GM23248 (cell line): ENCODE measurements at regions not wholly inside any gene's neighbourhood (a gene's known extent, or its start where the extent isn't known, plus 50 kb on each side); places are given as distances from the start of the nearest gene placed in this dataset.
A peak's percentile ranks its signal among the peaks of the same experiment; 100 is the strongest.

Source experiments
- DNase-seq: peaks from one replicate; pipeline ENCODE4 v3.0.0-alpha.2; 2015
- H2AFZ ChIP-seq: fragments of 200-600 bp; sonication (generic); 2 replicates; pipeline ENCODE4 v1.6.1; 2016; ENCODE audit warnings: antibody characterized with exemption
- H3F3A ChIP-seq: fragments of 200-600 bp; sonication (generic); 2 replicates; pipeline ENCODE4 v1.6.1; 2016; ENCODE audit warnings: mild to moderate bottlenecking, antibody characterized with exemption, mixed run types; ENCODE audit not compliant: insufficient read depth
- H3K27ac ChIP-seq: fragments of 200-600 bp; sonication (generic); 2 replicates; pipeline ENCODE4 v1.5.1; 2016; ENCODE audit warnings: mild to moderate bottlenecking
- H3K27me3 ChIP-seq: fragments of 200-600 bp; sonication (generic); replicated peaks from 2 replicates; pipeline ENCODE4 v1.6.1; 2016; ENCODE audit warnings: mild to moderate bottlenecking; ENCODE audit not compliant: insufficient read depth
- H3K36me3 ChIP-seq: fragments of 200-600 bp; sonication (generic); 2 replicates; pipeline ENCODE4 v1.6.1; 2016; ENCODE audit warnings: low read depth, mild to moderate bottlenecking
- H3K4me1 ChIP-seq: fragments of 200-600 bp; sonication (generic); 2 replicates; pipeline ENCODE4 v1.6.1; 2016; ENCODE audit warnings: mild to moderate bottlenecking; ENCODE audit not compliant: insufficient read depth
- H3K4me2 ChIP-seq: fragments of 200-600 bp; sonication (generic); one replicate; pipeline ENCODE4 v1.6.1; 2016; ENCODE audit warnings: mild to moderate bottlenecking; ENCODE audit not compliant: unreplicated experiment
- H3K4me3 ChIP-seq: fragments of 200-600 bp; sonication (generic); 2 replicates; pipeline ENCODE4 v1.5.1; 2016; ENCODE audit warnings: mild to moderate bottlenecking
- H3K79me2 ChIP-seq: fragments of 200-600 bp; sonication (generic); 2 replicates; pipeline ENCODE4 v1.6.1; 2016; ENCODE audit warnings: mild to moderate bottlenecking; ENCODE audit not compliant: insufficient read depth
- H3K9ac ChIP-seq: fragments of 200-600 bp; sonication (generic); 2 replicates; pipeline ENCODE4 v1.6.1; 2016; ENCODE audit warnings: mild to moderate bottlenecking
- H3K9me2 ChIP-seq: fragments of 200-600 bp; sonication (generic); 2 replicates; pipeline ENCODE4 v1.6.1; 2016; ENCODE audit warnings: mixed run types, mild to moderate bottlenecking, moderate library complexity; ENCODE audit not compliant: insufficient read depth
- H3K9me3 ChIP-seq: fragments of 200-600 bp; sonication (generic); one replicate; pipeline ENCODE4 v1.6.1; 2017; ENCODE audit warnings: low read depth
- H4K20me1 ChIP-seq: fragments of 200-600 bp; sonication (generic); 2 replicates; pipeline ENCODE4 v1.6.0; 2016; ENCODE audit not compliant: insufficient read depth
- EZH2 ChIP-seq: fragments of 200-600 bp; sonication (generic); IDR thresholded peaks from 2 replicates; pipeline ENCODE4 v1.6.1; 2018; ENCODE audit warnings: antibody characterized with exemption, mild to moderate bottlenecking; ENCODE audit not compliant: insufficient read depth, poor library complexity, severe bottlenecking
- EZH2phosphoT487 ChIP-seq: fragments of 200-600 bp; sonication (generic); IDR thresholded peaks from 2 replicates; pipeline ENCODE4 v1.6.1; 2018; ENCODE audit warnings: antibody characterized with exemption, moderate library complexity, mild to moderate bottlenecking, low read depth; ENCODE audit not compliant: insufficient read depth
- WGBS, 2 experiments: methylation state at CpG; one replicate each; pipeline ENCODE4 v1.1.6; 2015 to 2017; ENCODE audit warnings: low lambda C conversion rate in 2 of 2, low coverage in 1 of 2; ENCODE audit errors: missing lambda C conversion rate in 2 of 2; 5-methylcytosine and 5-hydroxymethylcytosine counted together
- in situ Hi-C: fragments of 300-500 bp; cut with MboI; formaldehyde crosslinking; loops from 2 replicates; pipeline ENCODE4 v1.15.0; 2020

GRCh38 chr3:167958141-167958540 lies 137.6 kb downstream of the GOLIM4 start:
- H3K36me3 ChIP-seq: no peaks in the 10 kb centered on the region
- no peaks in the 10 kb centered on the region for H3F3A ChIP-seq
- no peaks in the 10 kb centered on the region for H3K9me2 ChIP-seq
- H3K9ac ChIP-seq: no peak overlapping the region
- H3K4me2 ChIP-seq: no peak overlapping the region
- TF ChIP-seq EZH2phosphoT487: no peak
- TF ChIP-seq EZH2: no peak
- 0 to 3% methylated on average over 1 of the region's 1 CpG for WGBS, 2 experiments
- DNase-seq: no peak
- no peaks in the 10 kb centered on the region; the same call in 1 of the 2 replicates for H3K27me3 ChIP-seq
- no peak overlapping the region for H2AFZ ChIP-seq
- H3K27ac ChIP-seq: no peak overlapping the region
- no peaks in the 10 kb centered on the region for H3K4me1 ChIP-seq
- in situ Hi-C loops: no loop called here
- no peaks in the 10 kb centered on the region for H3K9me3 ChIP-seq
- H3K4me3 ChIP-seq: no peak overlapping the region
- no peaks in the 10 kb centered on the region for H3K79me2 ChIP-seq
- H4K20me1 ChIP-seq: no peaks in the 10 kb centered on the region

GRCh38 chr3:167952969-167953368 lies 142.8 kb downstream of the GOLIM4 start:
- Histone ChIP-seq H3F3A (no peaks in the 10 kb centered on the region), H3K9me2 (no peaks in the 10 kb centered on the region), H3K4me2 (no peak overlapping the region), H4K20me1 (no peaks in the 10 kb centered on the region), H3K9ac (no peak overlapping the region), H3K4me3 (no peak overlapping the region), H3K27me3 (peaks cover under 1% of the 10 kb centered on the region; the same call in 1 of the 2 replicates), H2AFZ (no peak overlapping the region), H3K9me3 (no peaks in the 10 kb centered on the region), H3K36me3 (no peaks in the 10 kb centered on the region), H3K79me2 (no peaks in the 10 kb centered on the region), H3K27ac (no peak overlapping the region), H3K4me1 (no peaks in the 10 kb centered on the region)
- in situ Hi-C loops: no loop called here
- 23 to 24% methylated on average over 4 of the region's 4 CpGs for WGBS, 2 experiments
- DNase-seq: no peak
- TF ChIP-seq EZH2 (no peak), EZH2phosphoT487 (no peak)

GRCh38 chr3:167950212-167950611 lies 145.5 kb downstream of the GOLIM4 start:
- H3K79me2 ChIP-seq: no peaks in the 10 kb centered on the region
- no peaks in the 10 kb centered on the region for H3F3A ChIP-seq
- WGBS, 2 experiments: 56 to 59% methylated on average over 5 of the region's 5 CpGs
- no peak for DNase-seq
- H2AFZ ChIP-seq: no peak overlapping the region
- no peak overlapping the region for H3K4me2 ChIP-seq
- no peak overlapping the region for H3K27ac ChIP-seq
- no peaks in the 10 kb centered on the region for H3K9me2 ChIP-seq
- H4K20me1 ChIP-seq: no peaks in the 10 kb centered on the region
- no peak overlapping the region for H3K9ac ChIP-seq
- no peaks in the 10 kb centered on the region for H3K36me3 ChIP-seq
- H3K9me3 ChIP-seq: no peaks in the 10 kb centered on the region
- no peak for TF ChIP-seq EZH2phosphoT487
- TF ChIP-seq EZH2: no peak
- H3K27me3 ChIP-seq: peaks cover 12% of the 10 kb centered on the region; the same call in 1 of the 2 replicates
- H3K4me3 ChIP-seq: no peak overlapping the region
- H3K4me1 ChIP-seq: no peaks in the 10 kb centered on the region
- in situ Hi-C loops: no loop called here

- in situ Hi-C loops: no loop called here
- Histone ChIP-seq H3K9ac (no peak overlapping the region), H4K20me1 (no peaks in the 10 kb centered on the region), H3K9me2 (no peaks in the 10 kb centered on the region), H3K4me1 (peaks cover 21% of the 10 kb centered on the region), H3K36me3 (no peaks in the 10 kb centered on the region), H3K4me2 (peak overlapping the region; percentile 19), H3K27ac (0 out of 2 replicates have a peak overlapping the region, but pooled peaks have one; percentile 5), H3K79me2 (no peaks in the 10 kb centered on the region), H3K27me3 (peaks cover 45% of the 10 kb centered on the region), H3F3A (peaks cover 20% of the 10 kb centered on the region; the same call in 1 of the 2 replicates), H3K9me3 (no peaks in the 10 kb centered on the region), H2AFZ (no peak overlapping the region), H3K4me3 (peak overlapping the region; percentile 6)
- DNase-seq: peak; percentile 83
- WGBS, 2 experiments: 7 to 10% methylated on average over 7 of the region's 7 CpGs
- no peak for TF ChIP-seq EZH2
- TF ChIP-seq EZH2phosphoT487: no peak
Observed at GRCh38 chr3:167941234-167941995, 154.3 kb downstream of the GOLIM4 start.
